SK-N-SH (cell line): ENCODE measurements at regions not wholly inside any gene's neighbourhood (a gene's known extent, or its start where the extent isn't known, plus 50 kb on each side); places are given as distances from the start of the nearest gene placed in this dataset.

ENCODE experiments used
- CTCF ChIA-PET: fragments of 300-600, 350-600 bp; formaldehyde crosslinking; extraction: SDS; loops from one replicate; lab custom pipeline; 2021; lab: Yijun Ruan, JAX
- POLR2A ChIA-PET: fragments of 350-600 bp; sonication (Branson Sonifier 250); formaldehyde crosslinking; extraction: SDS; loops from one replicate; lab custom pipeline; 2020; ENCODE audit warnings: antibody characterized with exemption, inconsistent platforms; lab: Yijun Ruan, JAX
- DNase-seq: peaks from one replicate; pipeline ENCODE4 v3.0.0; 2012
- H2AFZ ChIP-seq: fragments of 200-600 bp; sonication (generic); 2 replicates; pipeline ENCODE4 v1.8.1; 2016; ENCODE audit warnings: antibody characterized with exemption, mild to moderate bottlenecking, low read depth
- H3F3A ChIP-seq: fragments of 200-600 bp; sonication (generic); replicated peaks from 2 replicates; pipeline ENCODE3; 2016; ENCODE audit warnings: antibody characterized with exemption, mild to moderate bottlenecking; ENCODE audit not compliant: insufficient read depth
- H3K27ac ChIP-seq, 2 experiments: fragments of 200-500 bp in 1 of 2; fragments of 200-600 bp in 1 of 2; sonication (Bioruptor generic) in 1 of 2; sonication (generic), shearing (Covaris generic) in 1 of 2; 2 replicates each; pipeline versions ENCODE4 v1.5.1 to v1.6.1; 2014 to 2016; ENCODE audit warnings: low read depth in 2 of 2, inconsistent platforms in 1 of 2, low read length in 1 of 2, mild to moderate bottlenecking in 1 of 2, mixed read lengths in 1 of 2
- H3K27me3 ChIP-seq: fragments of 200-600 bp; sonication (generic), shearing (Covaris generic); 2 replicates; pipeline ENCODE4 v1.6.1; 2016; ENCODE audit warnings: mixed run types; ENCODE audit not compliant: insufficient read depth
- H3K36me3 ChIP-seq, 2 experiments: fragments of 200-500 bp in 1 of 2; fragments of 200-600 bp in 1 of 2; sonication (Bioruptor generic) in 1 of 2; sonication (generic) in 1 of 2; replicated peaks in 1 of 2; 2 replicates each; pipeline versions ENCODE3 to v1.5.1; 2014 to 2016; ENCODE audit warnings: low read length in 1 of 2, mild to moderate bottlenecking in 1 of 2; ENCODE audit not compliant: insufficient read depth in 2 of 2, control insufficient read depth in 1 of 2
- H3K4me1 ChIP-seq, 2 experiments: fragments of 200-500 bp in 1 of 2; fragments of 200-600 bp in 1 of 2; sonication (Bioruptor generic) in 1 of 2; sonication (generic), shearing (Covaris generic) in 1 of 2; 2 replicates each; pipeline versions ENCODE4 v1.5.1 to v1.6.1; 2014 to 2016; ENCODE audit warnings: low read depth in 1 of 2, low read length in 1 of 2, mixed run types in 1 of 2; ENCODE audit not compliant: insufficient read depth in 2 of 2, control insufficient read depth in 1 of 2
- H3K4me2 ChIP-seq: fragments of 200-600 bp; sonication (generic), shearing (Covaris generic); 2 replicates; pipeline ENCODE4 v1.6.1; 2017; ENCODE audit warnings: mixed run types
- H3K4me3 ChIP-seq, 2 experiments: fragments of 200-500 bp in 1 of 2; fragments of 200-600 bp in 1 of 2; sonication (Bioruptor generic) in 1 of 2; sonication (generic), shearing (Covaris generic) in 1 of 2; 2 replicates each; pipeline versions ENCODE4 v1.5.1 to v1.8.1; 2014 to 2016; ENCODE audit warnings: low read depth in 2 of 2, inconsistent platforms in 1 of 2, low read length in 1 of 2, mild to moderate bottlenecking in 1 of 2, mixed read lengths in 1 of 2, moderate library complexity in 1 of 2
- H3K79me2 ChIP-seq: fragments of 200-600 bp; sonication (generic); 2 replicates; pipeline ENCODE4 v1.8.1; 2017; ENCODE audit warnings: mild to moderate bottlenecking; ENCODE audit not compliant: insufficient read depth
- H3K9ac ChIP-seq: fragments of 200-600 bp; sonication (generic); 2 replicates; pipeline ENCODE4 v1.6.1; 2017; ENCODE audit warnings: mixed run types
- H3K9me2 ChIP-seq: fragments of 200-600 bp; sonication (generic); 2 replicates; pipeline ENCODE4 v1.6.1; 2017; ENCODE audit warnings: mixed run types
- H3K9me3 ChIP-seq: fragments of 200-600 bp; sonication (generic); 2 replicates; pipeline ENCODE4 v1.6.1; 2017; ENCODE audit warnings: mixed run types, mild to moderate bottlenecking, moderate library complexity
- H4K20me1 ChIP-seq: fragments of 200-600 bp; sonication (generic); 2 replicates; pipeline ENCODE4 v1.6.1; 2017; ENCODE audit warnings: mild to moderate bottlenecking, mixed run types; ENCODE audit not compliant: insufficient read depth
- CHD2 ChIP-seq: fragments of 150-350 bp; IDR thresholded peaks from 2 replicates; pipeline ENCODE4 v1.6.1; 2018; ENCODE audit warnings: low read length; ENCODE audit not compliant: partially characterized antibody
- CTCF ChIP-seq: fragments of 200-600 bp; sonication (generic); IDR thresholded peaks from 2 replicates; pipeline ENCODE4 v1.6.1; 2017; ENCODE audit warnings: antibody characterized with exemption, mild to moderate bottlenecking, moderate library complexity
- ELF1 ChIP-seq: IDR thresholded peaks from 2 replicates; pipeline ENCODE4 v1.4.0; 2012
- EP300 ChIP-seq, 2 experiments: IDR thresholded peaks; 2 replicates each; pipeline versions ENCODE4 v1.4.0 to v1.6.1; 2012; ENCODE audit warnings: borderline replicate concordance in 1 of 2, low read depth in 1 of 2, low read length in 1 of 2
- EZH2phosphoT487 ChIP-seq: fragments of 200-600 bp; sonication (generic); IDR thresholded peaks from 2 replicates; pipeline ENCODE4 v1.6.1; 2017; ENCODE audit warnings: low read depth, mixed run types, mild to moderate bottlenecking, antibody characterized with exemption, moderate library complexity, borderline replicate concordance
- FOSL2 ChIP-seq: IDR thresholded peaks from 2 replicates; pipeline ENCODE4 v1.4.0; 2012; ENCODE audit warnings: low read depth, mild to moderate bottlenecking, moderate library complexity, borderline replicate concordance
- FOXJ3 ChIP-seq: sonication (generic); formaldehyde crosslinking; IDR thresholded peaks from 2 replicates; pipeline ENCODE4 v1.5.1; 2020; ENCODE audit warnings: mild to moderate bottlenecking, missing genetic modification reagents
- FOXM1 ChIP-seq: IDR thresholded peaks from 2 replicates; pipeline ENCODE4 v1.4.0; 2012; ENCODE audit warnings: low read depth, mild to moderate bottlenecking
- GABPA ChIP-seq: IDR thresholded peaks from 2 replicates; pipeline ENCODE4 v1.4.0; 2012; ENCODE audit warnings: low read depth, mild to moderate bottlenecking
- JUND ChIP-seq: IDR thresholded peaks from 2 replicates; pipeline ENCODE4 v1.4.0; 2012
- MEF2A ChIP-seq: IDR thresholded peaks from 2 replicates; pipeline ENCODE4 v1.4.0; 2012; ENCODE audit warnings: low read depth, borderline replicate concordance
- MXI1 ChIP-seq: IDR thresholded peaks from 2 replicates; pipeline ENCODE4 v1.6.1; 2012; ENCODE audit warnings: mild to moderate bottlenecking, low read depth, low read length, improper control_type of control experiment
- NFIC ChIP-seq: IDR thresholded peaks from 2 replicates; pipeline ENCODE4 v1.4.0; 2012; ENCODE audit warnings: borderline replicate concordance
- NRF1 ChIP-seq: IDR thresholded peaks from 2 replicates; pipeline ENCODE4 v1.6.1; 2012; ENCODE audit warnings: low read depth, mild to moderate bottlenecking, low read length
- POLR2AphosphoS5 ChIP-seq: IDR thresholded peaks from 2 replicates; pipeline ENCODE4 v1.6.1; 2012; ENCODE audit warnings: low read depth, low read length
- REST ChIP-seq: IDR thresholded peaks from 2 replicates; pipeline ENCODE4 v1.6.1; 2012; ENCODE audit warnings: mild to moderate bottlenecking, low read depth, low read length, moderate library complexity
- RFX5 ChIP-seq: IDR thresholded peaks from 2 replicates; pipeline ENCODE4 v1.6.1; 2012; ENCODE audit warnings: mild to moderate bottlenecking, improper control_type of control experiment, low read length
- RXRA ChIP-seq: IDR thresholded peaks from 2 replicates; pipeline ENCODE4 v1.4.0; 2012; ENCODE audit warnings: low read depth, mild to moderate bottlenecking, borderline replicate concordance
- TAF1 ChIP-seq: IDR thresholded peaks from 2 replicates; pipeline ENCODE4 v1.6.1; 2012; ENCODE audit warnings: low read depth, mild to moderate bottlenecking, low read length, moderate library complexity, borderline replicate concordance
- ZBTB33 ChIP-seq: IDR thresholded peaks from 2 replicates; pipeline ENCODE4 v1.4.0; 2012; ENCODE audit warnings: low read depth, borderline replicate concordance
- WGBS: methylation state at CpG from one replicate; pipeline ENCODE4 v1.1.6; 2017; ENCODE audit warnings: low lambda C conversion rate; 5-methylcytosine and 5-hydroxymethylcytosine counted together

- H2AFZ ChIP-seq, result no peak overlapping the region
Observed at GRCh38 chr9:13586587-13587374, 307.3 kb upstream of the MPDZ start.

GRCh38 chr9:13580760-13581159 lies 301.3 kb upstream of the MPDZ start:
- no peak overlapping the region for H3K4me2 ChIP-seq
- no peaks in the 10 kb centered on the region for H3K9me3 ChIP-seq
- no peaks in the 10 kb centered on the region for H3K4me1 ChIP-seq
- no peaks in the 10 kb centered on the region for H3K9me2 ChIP-seq
- H3K27ac ChIP-seq, result no peak overlapping the region
- H3K36me3 ChIP-seq, result no peaks in the 10 kb centered on the region
- H3K27me3 ChIP-seq, result no peaks in the 10 kb centered on the region
- H2AFZ ChIP-seq, result no peak overlapping the region
- TF ChIP-seq EP300 (IDR thresholded peaks at IDR 0.05; ENCODE audit: borderline replicate concordance in 1 of 2, low read depth in 1 of 2, low read length in 1 of 2) (no peak), NFIC (no peak), ELF1 (no peak), MXI1 (no peak), CTCF (no peak), CHD2 (no peak), MEF2A (no peak), EZH2phosphoT487 (no peak), ZBTB33 (no peak), FOXJ3 (CRISPR knock-in tag) (no peak), JUND (no peak), RXRA (no peak), FOSL2 (no peak), FOXM1 (no peak), NRF1 (no peak), GABPA (no peak), RFX5 (no peak), REST (no peak), TAF1 (no peak), POLR2AphosphoS5 (no peak)
- H3K4me3 ChIP-seq, result no peak overlapping the region
- no peaks in the 10 kb centered on the region for H4K20me1 ChIP-seq
- H3K79me2 ChIP-seq, result no peaks in the 10 kb centered on the region
- no peak for DNase-seq
- H3K9ac ChIP-seq, result no peak overlapping the region
- WGBS, result 76% methylated on average over 5 of the region's 5 CpGs
- CTCF ChIA-PET, result no interaction called here
- no peaks in the 10 kb centered on the region for H3F3A ChIP-seq
- POLR2A ChIA-PET, result no interaction called here

More at GRCh38 chr9:13586587-13587374, 307.3 kb upstream of the MPDZ start:
- peak overlapping the region in 1 of 2 experiments; percentile 24; a peak in 1 of 4 replicates for H3K27ac ChIP-seq
- 63% methylated on average over 7 of the region's 7 CpGs for whole genome bisulfite sequencing
- no peak for DNase-seq
- H3K4me1 ChIP-seq, result no peaks in the 10 kb centered on the region
- no peaks in the 10 kb centered on the region for H3K79me2 ChIP-seq
- no peak overlapping the region for H3K4me2 ChIP-seq
- TF ChIP-seq GABPA, result no peak
- ChIA-PET POLR2A (no interaction called here), CTCF (no interaction called here)
- H3K4me3 ChIP-seq, result no peak overlapping the region
- H3K9me3 ChIP-seq, result no peaks in the 10 kb centered on the region
- H3K36me3 ChIP-seq, result no peaks in the 10 kb centered on the region
- H4K20me1 ChIP-seq, result no peaks in the 10 kb centered on the region
- H3K27me3 ChIP-seq, result no peaks in the 10 kb centered on the region
- no peaks in the 10 kb centered on the region for H3F3A ChIP-seq
- H3K9me2 ChIP-seq, result no peaks in the 10 kb centered on the region
- no peak overlapping the region for H3K9ac ChIP-seq
